ENCODE measurements at regions not wholly inside any gene's neighbourhood (a gene's known extent, or its start where the extent isn't known, plus 50 kb on each side); places are given as distances from the start of the nearest gene placed in this dataset.

DNA sequence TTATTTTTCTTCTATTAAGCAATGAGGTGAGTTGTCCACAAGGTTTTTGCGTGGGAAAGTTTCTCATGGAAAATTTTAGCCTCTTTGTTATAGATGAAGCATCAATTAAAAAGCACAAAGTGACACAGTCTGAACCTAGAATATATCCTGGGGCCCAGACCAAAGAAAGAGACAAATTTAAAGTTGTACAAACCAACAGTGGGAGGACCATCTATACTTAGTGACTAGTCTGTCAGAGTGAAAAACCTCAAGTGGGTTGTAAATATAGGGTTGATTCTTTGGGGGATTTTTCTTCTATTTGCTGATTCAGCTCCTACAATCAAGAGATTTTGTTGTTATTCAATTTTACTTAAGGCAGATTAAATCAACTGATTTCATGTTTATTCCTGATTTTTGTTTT, 256.2 kb downstream of the SATB2 start:
- Histone ChIP-seq H3K27ac (ENCODE audit: low read length) (no peak overlapping the region), H3K4me2 (ENCODE audit: low read length) (no peak overlapping the region), H2AFZ (ENCODE audit: low read depth, low read length) (no peak overlapping the region), H3K27me3 (ENCODE audit: low read depth, low read length) (0 out of 2 replicates have a peak, but pooled peaks cover 3% of the 10 kb centered on the region), H3K9ac (ENCODE audit: low read length) (no peak overlapping the region), H4K20me1 (ENCODE audit: insufficient read depth, low read length) (no peaks in the 10 kb centered on the region), H3K4me1 (ENCODE audit: low read length) (peaks cover 34% of the 10 kb centered on the region), H3K79me2 (ENCODE audit: low read length) (no peaks in the 10 kb centered on the region), H3K9me3 (ENCODE audit: insufficient read depth, low read length) (no peaks in the 10 kb centered on the region), H3K4me3 (ENCODE audit: low read length) (no peak overlapping the region), H3K36me3 (replicated peaks; ENCODE audit: low read depth, low read length) (no peaks in the 10 kb centered on the region)
- TF ChIP-seq, protein P1, sequence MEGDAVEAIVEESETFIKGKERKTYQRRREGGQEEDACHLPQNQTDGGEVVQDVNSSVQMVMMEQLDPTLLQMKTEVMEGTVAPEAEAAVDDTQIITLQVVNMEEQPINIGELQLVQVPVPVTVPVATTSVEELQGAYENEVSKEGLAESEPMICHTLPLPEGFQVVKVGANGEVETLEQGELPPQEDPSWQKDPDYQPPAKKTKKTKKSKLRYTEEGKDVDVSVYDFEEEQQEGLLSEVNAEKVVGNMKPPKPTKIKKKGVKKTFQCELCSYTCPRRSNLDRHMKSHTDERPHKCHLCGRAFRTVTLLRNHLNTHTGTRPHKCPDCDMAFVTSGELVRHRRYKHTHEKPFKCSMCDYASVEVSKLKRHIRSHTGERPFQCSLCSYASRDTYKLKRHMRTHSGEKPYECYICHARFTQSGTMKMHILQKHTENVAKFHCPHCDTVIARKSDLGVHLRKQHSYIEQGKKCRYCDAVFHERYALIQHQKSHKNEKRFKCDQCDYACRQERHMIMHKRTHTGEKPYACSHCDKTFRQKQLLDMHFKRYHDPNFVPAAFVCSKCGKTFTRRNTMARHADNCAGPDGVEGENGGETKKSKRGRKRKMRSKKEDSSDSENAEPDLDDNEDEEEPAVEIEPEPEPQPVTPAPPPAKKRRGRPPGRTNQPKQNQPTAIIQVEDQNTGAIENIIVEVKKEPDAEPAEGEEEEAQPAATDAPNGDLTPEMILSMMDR (IDR thresholded peaks at IDR 0.05; ENCODE audit: low read depth, low read length) = no peak
- TF ChIP-seq EZH2phosphoT487 (IDR thresholded peaks at IDR 0.05; ENCODE audit: low read depth) = no peak

DNA sequence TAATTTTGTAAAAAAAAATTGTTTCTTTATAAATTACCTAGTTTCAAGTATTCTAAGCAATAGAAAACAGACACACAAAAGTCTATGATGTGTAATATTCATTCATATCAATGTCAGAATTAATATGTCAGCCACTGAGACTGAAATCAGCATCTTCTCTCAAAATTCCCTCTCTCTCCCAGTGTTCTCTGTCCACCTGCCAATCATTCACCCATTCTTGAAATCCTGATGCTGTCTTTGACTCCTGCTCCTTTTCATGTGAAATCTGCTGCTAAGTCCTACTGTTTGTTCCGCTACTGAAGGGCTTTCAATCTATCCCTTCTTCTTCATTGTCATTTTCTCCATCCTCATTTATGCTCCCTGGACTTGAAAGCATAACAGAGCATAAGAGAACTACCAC, 257.9 kb downstream of the SATB2 start:
- no peak overlapping the region for H3K27ac ChIP-seq (ENCODE audit: low read length)
- H3K79me2 ChIP-seq (ENCODE audit: low read length) = no peaks in the 10 kb centered on the region
- no peak overlapping the region for H2AFZ ChIP-seq (ENCODE audit: low read depth, low read length)
- H3K4me3 ChIP-seq (ENCODE audit: low read length) = no peak overlapping the region
- no peaks in the 10 kb centered on the region for H4K20me1 ChIP-seq (ENCODE audit: insufficient read depth, low read length)
- H3K9ac ChIP-seq (ENCODE audit: low read length) = no peak overlapping the region
- no peaks in the 10 kb centered on the region for H3K36me3 ChIP-seq (replicated peaks; ENCODE audit: low read depth, low read length)
- TF ChIP-seq, protein P1 (IDR thresholded peaks at IDR 0.05; ENCODE audit: low read depth, low read length) = no peak
- TF ChIP-seq EZH2phosphoT487 (IDR thresholded peaks at IDR 0.05; ENCODE audit: low read depth) = no peak
- no peaks in the 10 kb centered on the region for H3K27me3 ChIP-seq (ENCODE audit: low read depth, low read length)
- no peaks in the 10 kb centered on the region for H3K9me3 ChIP-seq (ENCODE audit: insufficient read depth, low read length)
- H3K4me2 ChIP-seq (ENCODE audit: low read length) = no peak overlapping the region
- H3K4me1 ChIP-seq (ENCODE audit: low read length) = peaks cover 34% of the 10 kb centered on the region

DNA sequence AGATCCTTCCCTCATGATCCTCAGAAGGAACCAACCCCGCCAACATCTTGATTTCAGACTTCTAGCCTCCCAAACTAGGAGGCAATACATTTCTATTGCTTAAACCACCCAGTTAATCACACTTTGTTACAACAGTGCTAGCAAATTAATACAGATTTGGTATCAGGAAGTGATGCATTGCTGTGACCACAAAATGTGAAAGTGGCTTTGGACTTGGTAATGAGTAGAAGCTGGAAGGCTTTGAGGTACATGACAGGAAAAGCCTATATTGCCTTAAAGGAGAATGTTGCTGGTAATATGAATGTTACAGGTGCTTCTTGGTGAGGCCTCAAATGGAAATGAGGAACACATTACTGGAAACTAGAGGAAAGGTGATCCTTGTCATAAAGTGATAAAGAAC, 260.3 kb downstream of the SATB2 start:
- H3K27me3 ChIP-seq (ENCODE audit: low read depth, low read length) = no peaks in the 10 kb centered on the region
- H3K27ac ChIP-seq (ENCODE audit: low read length) = no peak overlapping the region
- H3K4me2 ChIP-seq (ENCODE audit: low read length) = peak overlapping the region; percentile 27
- no peaks in the 10 kb centered on the region for H4K20me1 ChIP-seq (ENCODE audit: insufficient read depth, low read length)
- H3K36me3 ChIP-seq (replicated peaks; ENCODE audit: low read depth, low read length) = no peaks in the 10 kb centered on the region
- H3K9me3 ChIP-seq (ENCODE audit: insufficient read depth, low read length) = no peaks in the 10 kb centered on the region
- H3K4me1 ChIP-seq (ENCODE audit: low read length) = peaks cover 41% of the 10 kb centered on the region
- TF ChIP-seq EZH2phosphoT487 (IDR thresholded peaks at IDR 0.05; ENCODE audit: low read depth) = no peak
- no peak overlapping the region for H3K9ac ChIP-seq (ENCODE audit: low read length)
- H2AFZ ChIP-seq (ENCODE audit: low read depth, low read length) = 0 out of 2 replicates have a peak overlapping the region, but pooled peaks have one; percentile 25
- no peak overlapping the region for H3K4me3 ChIP-seq (ENCODE audit: low read length)
- H3K79me2 ChIP-seq (ENCODE audit: low read length) = no peaks in the 10 kb centered on the region

DNA sequence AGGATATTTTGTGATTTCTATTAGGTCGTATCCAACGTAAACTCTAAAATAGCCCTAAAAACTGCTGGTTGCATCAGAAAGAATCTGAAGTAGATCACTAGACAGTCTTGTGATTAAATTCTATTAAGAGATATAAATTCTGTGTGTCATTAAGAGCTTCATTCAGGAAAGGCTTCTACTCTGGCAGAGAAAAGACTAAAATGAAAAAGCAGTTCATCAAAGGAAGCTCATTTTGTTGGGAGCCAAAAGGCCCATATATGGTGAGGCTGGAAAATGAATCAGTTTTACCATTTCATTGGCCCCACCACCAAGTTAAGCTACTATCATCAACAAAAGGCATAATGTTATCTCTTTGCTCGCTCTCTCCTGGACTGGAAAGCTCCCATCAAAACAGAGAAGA, 261.1 kb downstream of the SATB2 start:
- no peaks in the 10 kb centered on the region for H4K20me1 ChIP-seq (ENCODE audit: insufficient read depth, low read length)
- no peaks in the 10 kb centered on the region for H3K9me3 ChIP-seq (ENCODE audit: insufficient read depth, low read length)
- no peaks in the 10 kb centered on the region for H3K27me3 ChIP-seq (ENCODE audit: low read depth, low read length)
- H3K36me3 ChIP-seq (replicated peaks; ENCODE audit: low read depth, low read length) = no peaks in the 10 kb centered on the region
- TF ChIP-seq, protein P1 (IDR thresholded peaks at IDR 0.05; ENCODE audit: low read depth, low read length) = no peak
- TF ChIP-seq EZH2phosphoT487 (IDR thresholded peaks at IDR 0.05; ENCODE audit: low read depth) = no peak
- no peak overlapping the region for H3K9ac ChIP-seq (ENCODE audit: low read length)
- H3K79me2 ChIP-seq (ENCODE audit: low read length) = no peaks in the 10 kb centered on the region
- no peak overlapping the region for H3K27ac ChIP-seq (ENCODE audit: low read length)
- no peak overlapping the region for H3K4me2 ChIP-seq (ENCODE audit: low read length)
- peaks cover 41% of the 10 kb centered on the region for H3K4me1 ChIP-seq (ENCODE audit: low read length)
- no peak overlapping the region for H2AFZ ChIP-seq (ENCODE audit: low read depth, low read length)
- no peak overlapping the region for H3K4me3 ChIP-seq (ENCODE audit: low read length)

Measured in OCI-LY3 (cell line).